GM21381 (cell line): ENCODE measurements at regions not wholly inside any gene's neighbourhood (a gene's known extent, or its start where the extent isn't known, plus 50 kb on each side); places are given as distances from the start of the nearest gene placed in this dataset.

Experiments
- ATAC-seq: cut with Tn5 transposase; IDR thresholded peaks from one replicate; pipeline ENCODE4 v1.9.1; 2021; ENCODE audit warnings: mild to moderate bottlenecking, moderate library complexity; ENCODE audit not compliant: unreplicated experiment

- ATAC-seq: no peak
Observed at GRCh38 chr5:42337607-42338006, 85.6 kb upstream of the GHR start.

DNA sequence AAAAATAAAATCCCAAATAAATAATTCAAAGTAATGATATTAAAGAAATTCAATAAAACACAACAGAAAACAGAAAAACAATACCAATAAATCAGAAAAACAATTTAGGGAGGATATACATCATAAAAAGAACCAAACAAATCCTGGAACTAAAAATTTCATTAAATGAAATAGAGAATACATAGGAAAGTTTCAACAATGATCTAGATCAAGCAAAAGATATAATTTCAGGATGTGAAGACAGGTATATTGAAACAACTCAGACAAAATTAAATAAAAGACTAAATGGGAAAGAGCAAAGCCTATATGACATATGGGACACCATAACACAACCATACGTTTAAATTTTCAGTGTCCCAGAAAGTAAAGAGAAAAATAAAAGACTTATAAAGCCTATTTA lies 85.1 kb upstream of the GHR start:
- ATAC-seq: no peak

DNA sequence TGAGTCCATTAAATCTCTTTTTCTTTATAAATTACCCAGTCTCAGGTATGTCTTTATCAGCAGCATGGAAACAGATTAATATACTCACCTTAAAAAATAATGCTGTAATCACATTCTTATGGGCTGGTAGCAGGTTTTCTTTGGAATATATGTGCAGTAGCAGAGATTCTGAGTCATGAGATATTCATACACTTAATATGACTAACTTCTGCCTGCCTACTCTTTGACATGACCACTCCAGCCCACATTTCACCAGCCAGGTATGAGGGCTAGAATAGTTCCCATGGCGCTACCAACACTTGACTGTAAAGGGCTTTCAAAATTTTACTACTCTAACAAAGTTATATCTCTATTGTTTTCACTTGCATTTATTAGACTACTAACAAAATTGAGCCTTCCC lies 74.1 kb upstream of the GHR start:
- ATAC-seq: no peak

GRCh38 chr5:42351956-42352355 lies 71.3 kb upstream of the GHR start:
- no peak for ATAC-seq

DNA sequence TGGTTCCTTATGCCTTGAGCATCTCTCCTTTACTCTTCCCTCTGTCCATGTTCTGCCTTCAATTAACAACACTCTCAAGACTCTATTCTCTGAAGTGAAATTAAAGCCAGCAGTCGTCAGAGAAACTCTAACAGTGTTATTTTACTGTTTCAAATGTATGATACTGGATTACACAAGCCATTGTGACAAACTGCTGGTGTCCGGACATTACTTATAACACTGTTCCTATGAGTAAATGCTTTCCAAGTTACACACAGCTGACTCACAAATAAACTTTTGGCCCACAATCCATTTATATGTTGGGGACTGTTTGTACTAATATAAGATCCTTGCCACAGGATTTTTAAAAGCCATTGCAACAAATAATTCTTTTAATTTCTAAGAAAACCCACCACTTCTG lies 63.2 kb upstream of the GHR start:
- no peak for ATAC-seq

DNA sequence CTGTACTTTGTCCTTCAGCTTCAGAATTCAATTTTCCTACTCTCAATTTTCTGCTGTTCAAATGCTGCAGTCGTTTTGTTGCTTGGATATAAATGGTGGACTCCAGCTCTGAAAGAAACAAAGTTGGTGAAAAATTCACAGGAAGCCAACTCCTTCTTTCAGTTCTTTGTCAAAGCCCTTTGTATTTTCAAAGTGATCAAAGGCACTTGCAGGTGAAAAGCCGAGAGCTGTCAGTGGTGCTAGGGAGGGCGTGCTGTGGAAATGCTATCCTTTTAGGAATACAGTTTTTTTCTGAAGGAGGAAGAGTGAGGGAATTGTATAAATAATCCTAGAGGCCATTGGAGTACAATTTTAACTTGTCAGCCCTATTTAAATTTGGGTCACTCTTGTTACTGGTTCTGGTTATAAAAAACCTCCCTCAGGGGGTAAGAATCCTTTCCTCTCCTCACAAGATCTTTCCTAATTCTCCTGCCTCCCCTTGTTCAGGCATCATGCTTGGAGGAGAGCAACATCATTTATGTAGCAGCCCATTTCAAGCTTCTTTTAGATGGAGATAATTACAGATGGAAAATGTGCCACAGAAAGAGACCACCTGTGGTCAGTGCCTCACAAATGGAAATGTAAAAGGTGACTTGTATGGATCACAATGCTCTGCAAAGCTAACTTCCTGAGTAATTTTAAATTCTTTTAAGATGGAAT lies 62.5 kb upstream of the GHR start:
- no peak for ATAC-seq

- no peak for ATAC-seq
Observed at GRCh38 chr5:42361315-42361688, 61.9 kb upstream of the GHR start.

DNA sequence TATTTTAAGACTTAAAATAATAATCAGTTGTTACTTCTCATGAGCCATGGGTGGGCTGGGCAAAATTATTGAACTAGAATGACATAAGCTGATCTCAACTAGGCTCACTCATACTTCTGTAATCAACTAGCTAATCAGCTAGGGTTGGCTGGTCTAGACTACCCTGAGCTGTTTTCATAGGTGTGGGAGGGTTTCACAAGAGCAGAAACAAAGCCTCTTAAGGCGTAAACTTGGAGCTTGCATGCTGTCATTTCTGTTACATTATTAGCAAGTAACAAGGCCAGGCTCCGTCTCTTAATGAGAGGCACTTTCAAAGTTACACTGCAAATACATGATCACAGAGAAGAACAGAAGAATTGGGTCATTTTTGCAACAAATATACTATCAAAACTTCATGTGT lies 57.2 kb upstream of the GHR start:
- ATAC-seq: no peak
